ENCODE measurements at regions not wholly inside any gene's neighbourhood (a gene's known extent, or its start where the extent isn't known, plus 50 kb on each side); places are given as distances from the start of the nearest gene placed in this dataset.

- H3K27ac Mint-ChIP-seq (ENCODE audit: unreplicated experiment): no peak overlapping the region
- no peak overlapping the region for H3K4me3 Mint-ChIP-seq (ENCODE audit: low read depth, unreplicated experiment)
- no peaks in the 10 kb centered on the region for H3K9me3 Mint-ChIP-seq (ENCODE audit: low read depth, unreplicated experiment)
- intact Hi-C loops (cut with micrococcal nuclease; ENCODE audit: unreplicated experiment): no loop called here
- no peaks in the 10 kb centered on the region for H3K36me3 Mint-ChIP-seq (ENCODE audit: insufficient read depth, unreplicated experiment)
- no peaks in the 10 kb centered on the region for H3K27me3 Mint-ChIP-seq (ENCODE audit: unreplicated experiment)
- BruUV-seq (replicated peaks): no TSS peak
- CTCF ChIA-PET: no interaction called here
- DNase-seq: no peak
- no peaks in the 10 kb centered on the region for H3K4me1 Mint-ChIP-seq (ENCODE audit: low read depth, unreplicated experiment)
- TF ChIP-seq CTCF (IDR thresholded peaks at IDR 0.05; ENCODE audit: unreplicated experiment): no peak
These were observed 105.1 kb downstream of the TRAPPC11 start for GRCh38 chr4:183763990-183764754.

GRCh38 chr4:183765251-183765911 is 106.3 kb downstream of the TRAPPC11 start:
- Mint-ChIP-seq H3K27me3 (ENCODE audit: unreplicated experiment) (no peaks in the 10 kb centered on the region), H3K4me1 (ENCODE audit: low read depth, unreplicated experiment) (no peaks in the 10 kb centered on the region), H3K4me3 (ENCODE audit: low read depth, unreplicated experiment) (no peak overlapping the region), H3K36me3 (ENCODE audit: insufficient read depth, unreplicated experiment) (no peaks in the 10 kb centered on the region), H3K9me3 (ENCODE audit: low read depth, unreplicated experiment) (no peaks in the 10 kb centered on the region), H3K27ac (ENCODE audit: unreplicated experiment) (no peak overlapping the region)
- no TSS peak for BruUV-seq (replicated peaks)
- TF ChIP-seq CTCF (IDR thresholded peaks at IDR 0.05; ENCODE audit: unreplicated experiment): no peak
- CTCF ChIA-PET: interaction anchor here (0.6 kb wide), 1 partner anchor 832 kb away, joined by 3 read pairs; no protein-coding TSS in a partner anchor
- DNase-seq: no peak
- intact Hi-C loops (cut with micrococcal nuclease; ENCODE audit: unreplicated experiment): no loop called here

- H3K36me3 Mint-ChIP-seq (ENCODE audit: insufficient read depth, unreplicated experiment): no peaks in the 10 kb centered on the region
- H3K4me1 Mint-ChIP-seq (ENCODE audit: low read depth, unreplicated experiment): no peaks in the 10 kb centered on the region
- no peak overlapping the region for H3K4me3 Mint-ChIP-seq (ENCODE audit: low read depth, unreplicated experiment)
- no peak overlapping the region for H3K27ac Mint-ChIP-seq (ENCODE audit: unreplicated experiment)
- DNase-seq: no peak
- CTCF ChIA-PET: no interaction called here
- no TSS peak for BruUV-seq (replicated peaks)
- no peaks in the 10 kb centered on the region for H3K9me3 Mint-ChIP-seq (ENCODE audit: low read depth, unreplicated experiment)
- no peaks in the 10 kb centered on the region for H3K27me3 Mint-ChIP-seq (ENCODE audit: unreplicated experiment)
- intact Hi-C loops (cut with micrococcal nuclease; ENCODE audit: unreplicated experiment): no loop called here
- no peak for TF ChIP-seq CTCF (IDR thresholded peaks at IDR 0.05; ENCODE audit: unreplicated experiment)
These were observed 107.0 kb downstream of the TRAPPC11 start for GRCh38 chr4:183766140-183766539.

GRCh38 chr4:183770906-183771305 is 111.8 kb downstream of the TRAPPC11 start:
- H3K36me3 Mint-ChIP-seq (ENCODE audit: insufficient read depth, unreplicated experiment): no peaks in the 10 kb centered on the region
- TF ChIP-seq CTCF (IDR thresholded peaks at IDR 0.05; ENCODE audit: unreplicated experiment): no peak
- no peak overlapping the region for H3K4me3 Mint-ChIP-seq (ENCODE audit: low read depth, unreplicated experiment)
- no peaks in the 10 kb centered on the region for H3K4me1 Mint-ChIP-seq (ENCODE audit: low read depth, unreplicated experiment)
- BruUV-seq (replicated peaks): no TSS peak
- CTCF ChIA-PET: no interaction called here
- intact Hi-C loops (cut with micrococcal nuclease; ENCODE audit: unreplicated experiment): no loop called here
- H3K27me3 Mint-ChIP-seq (ENCODE audit: unreplicated experiment): no peaks in the 10 kb centered on the region
- no peak overlapping the region for H3K27ac Mint-ChIP-seq (ENCODE audit: unreplicated experiment)
- DNase-seq: no peak
- H3K9me3 Mint-ChIP-seq (ENCODE audit: low read depth, unreplicated experiment): no peaks in the 10 kb centered on the region
